ENCODE measurements at regions not wholly inside any gene's neighbourhood (a gene's known extent, or its start where the extent isn't known, plus 50 kb on each side); places are given as distances from the start of the nearest gene placed in this dataset.

DNA sequence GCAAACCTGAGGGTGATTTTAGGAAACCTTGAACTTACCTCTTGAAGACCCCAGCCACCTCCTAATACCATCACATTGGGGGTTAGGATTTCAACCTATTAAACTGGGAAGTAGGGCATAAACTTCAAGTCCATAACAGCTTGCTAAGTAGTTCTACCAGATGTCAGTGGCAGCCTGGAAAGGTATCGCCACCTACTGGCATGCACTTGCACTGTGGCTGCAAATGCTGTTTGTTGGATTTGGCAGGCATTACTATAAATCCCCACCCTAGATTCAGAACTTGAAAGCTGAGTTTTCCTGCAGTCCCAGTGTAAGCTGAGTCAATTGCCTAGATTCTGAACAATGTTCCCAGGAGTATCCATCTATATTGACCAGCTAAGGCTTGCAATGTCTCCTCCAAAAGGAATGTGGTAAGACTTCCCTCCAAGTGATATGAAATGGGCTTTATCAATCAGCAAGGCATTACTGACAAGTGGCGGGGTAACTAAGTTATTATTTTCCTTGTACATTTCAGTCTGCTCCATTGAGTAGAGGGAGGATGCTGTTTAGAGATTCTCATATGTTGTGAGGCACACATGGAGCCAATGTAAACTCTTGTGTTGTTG, 474.5 kb downstream of the PTPRC start (continued):
- TF ChIP-seq, protein P1, sequence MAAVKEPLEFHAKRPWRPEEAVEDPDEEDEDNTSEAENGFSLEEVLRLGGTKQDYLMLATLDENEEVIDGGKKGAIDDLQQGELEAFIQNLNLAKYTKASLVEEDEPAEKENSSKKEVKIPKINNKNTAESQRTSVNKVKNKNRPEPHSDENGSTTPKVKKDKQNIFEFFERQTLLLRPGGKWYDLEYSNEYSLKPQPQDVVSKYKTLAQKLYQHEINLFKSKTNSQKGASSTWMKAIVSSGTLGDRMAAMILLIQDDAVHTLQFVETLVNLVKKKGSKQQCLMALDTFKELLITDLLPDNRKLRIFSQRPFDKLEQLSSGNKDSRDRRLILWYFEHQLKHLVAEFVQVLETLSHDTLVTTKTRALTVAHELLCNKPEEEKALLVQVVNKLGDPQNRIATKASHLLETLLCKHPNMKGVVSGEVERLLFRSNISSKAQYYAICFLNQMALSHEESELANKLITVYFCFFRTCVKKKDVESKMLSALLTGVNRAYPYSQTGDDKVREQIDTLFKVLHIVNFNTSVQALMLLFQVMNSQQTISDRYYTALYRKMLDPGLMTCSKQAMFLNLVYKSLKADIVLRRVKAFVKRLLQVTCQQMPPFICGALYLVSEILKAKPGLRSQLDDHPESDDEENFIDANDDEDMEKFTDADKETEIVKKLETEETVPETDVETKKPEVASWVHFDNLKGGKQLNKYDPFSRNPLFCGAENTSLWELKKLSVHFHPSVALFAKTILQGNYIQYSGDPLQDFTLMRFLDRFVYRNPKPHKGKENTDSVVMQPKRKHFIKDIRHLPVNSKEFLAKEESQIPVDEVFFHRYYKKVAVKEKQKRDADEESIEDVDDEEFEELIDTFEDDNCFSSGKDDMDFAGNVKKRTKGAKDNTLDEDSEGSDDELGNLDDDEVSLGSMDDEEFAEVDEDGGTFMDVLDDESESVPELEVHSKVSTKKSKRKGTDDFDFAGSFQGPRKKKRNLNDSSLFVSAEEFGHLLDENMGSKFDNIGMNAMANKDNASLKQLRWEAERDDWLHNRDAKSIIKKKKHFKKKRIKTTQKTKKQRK (IDR thresholded peaks at IDR 0.05; ENCODE audit: low read depth, low read length) = no peak
- TF ChIP-seq SMC3 (IDR thresholded peaks at IDR 0.05; ENCODE audit: borderline replicate concordance, low read length) (peak; percentile 78), MEF2B (IDR thresholded peaks at IDR 0.05; ENCODE audit: partially characterized antibody, poor library complexity, severe bottlenecking) (no peak), SUZ12 (IDR thresholded peaks at IDR 0.05; ENCODE audit: unreplicated experiment) (no peak), TAF1 (IDR thresholded peaks at IDR 0.05; ENCODE audit: borderline replicate concordance, low read depth, low read length) (0 out of 2 replicates have a peak, but pooled peaks have one; percentile 4), POLR2AphosphoS2 (IDR thresholded peaks at IDR 0.05; ENCODE audit: low read depth, low read length) (no peak), RAD21 (IDR thresholded peaks at IDR 0.05; ENCODE audit: insufficient read depth, low read depth, low read length) (peak; percentile 91)

DNA sequence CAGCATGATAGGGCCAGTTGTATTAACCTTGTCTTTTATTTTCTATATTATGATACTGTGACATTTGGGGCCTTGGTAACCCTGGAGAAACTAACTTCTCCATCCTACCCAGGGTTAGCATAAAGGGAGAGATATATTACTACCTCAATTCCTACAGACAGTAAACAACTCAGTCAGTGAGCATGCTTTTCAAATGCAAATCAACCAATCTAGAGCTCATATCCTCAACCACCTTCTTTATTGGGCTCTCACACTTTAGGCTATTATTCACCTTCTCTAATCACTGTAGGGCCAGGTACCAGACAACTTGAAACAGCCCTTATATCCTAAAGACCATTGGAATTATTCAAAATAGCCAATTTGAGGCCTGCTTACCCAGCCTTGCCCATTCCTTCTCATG, 477.6 kb downstream of the PTPRC start:
- ChIA-PET CTCF (no interaction called here), SMC1A (ENCODE audit: uncharacterized antibody, unreplicated experiment) (interaction anchor here (1.0 to 1.1 kb wide), 2 partner anchors 20 to 46 kb away, joined by 3 read pairs; no protein-coding TSS in a partner anchor), POLR2A (no interaction called here), RAD21 (ENCODE audit: unreplicated experiment) (no interaction called here)
- Histone ChIP-seq H3K9ac (ENCODE audit: control insufficient read depth, insufficient read depth, low read length) (no peak overlapping the region), H3K4me3 (no peak overlapping the region), H3K4me1 (ENCODE audit: control insufficient read depth, insufficient read depth, low read length) (no peaks in the 10 kb centered on the region), H4K20me1 (ENCODE audit: control insufficient read depth, insufficient read depth) (no peaks in the 10 kb centered on the region), H3K27me3 (replicated peaks in 1 of 2; ENCODE audit: control insufficient read depth in 2 of 2, insufficient read depth in 2 of 2, low read length in 1 of 2) (no peaks in the 10 kb centered on the region), H3K4me2 (ENCODE audit: control insufficient read depth, insufficient read depth) (no peak overlapping the region), H3K9me3 (replicated peaks; ENCODE audit: control insufficient read depth, insufficient read depth, low read length) (no peaks in the 10 kb centered on the region), H3K27ac (ENCODE audit: control insufficient read depth, insufficient read depth) (no peak overlapping the region), H3K36me3 (ENCODE audit: control insufficient read depth in 2 of 2, insufficient read depth in 2 of 2, low read length in 1 of 2) (no peaks in the 10 kb centered on the region), H3K79me2 (ENCODE audit: control insufficient read depth, insufficient read depth, low read length) (no peaks in the 10 kb centered on the region), H2AFZ (ENCODE audit: control insufficient read depth, low read depth, low read length) (no peak overlapping the region)
- in situ Hi-C loops (cut with MboI) = no loop called here
- ATAC-seq = no peak
- BruUV-seq (replicated peaks) = no TSS peak
- TF ChIP-seq TBL1XR1 (IDR thresholded peaks at IDR 0.05; ENCODE audit: low read depth, low read length) (no peak), MYB (IDR thresholded peaks at IDR 0.05; ENCODE audit: borderline replicate concordance, low read depth, low read length) (no peak), LARP7 (IDR thresholded peaks at IDR 0.05) (no peak), HDAC2 (IDR thresholded peaks at IDR 0.05) (no peak), NRF1 (conservative IDR thresholded peaks at IDR 0.05; ENCODE audit: low read depth, low read length) (no peak)
- TF ChIP-seq, protein P2, sequence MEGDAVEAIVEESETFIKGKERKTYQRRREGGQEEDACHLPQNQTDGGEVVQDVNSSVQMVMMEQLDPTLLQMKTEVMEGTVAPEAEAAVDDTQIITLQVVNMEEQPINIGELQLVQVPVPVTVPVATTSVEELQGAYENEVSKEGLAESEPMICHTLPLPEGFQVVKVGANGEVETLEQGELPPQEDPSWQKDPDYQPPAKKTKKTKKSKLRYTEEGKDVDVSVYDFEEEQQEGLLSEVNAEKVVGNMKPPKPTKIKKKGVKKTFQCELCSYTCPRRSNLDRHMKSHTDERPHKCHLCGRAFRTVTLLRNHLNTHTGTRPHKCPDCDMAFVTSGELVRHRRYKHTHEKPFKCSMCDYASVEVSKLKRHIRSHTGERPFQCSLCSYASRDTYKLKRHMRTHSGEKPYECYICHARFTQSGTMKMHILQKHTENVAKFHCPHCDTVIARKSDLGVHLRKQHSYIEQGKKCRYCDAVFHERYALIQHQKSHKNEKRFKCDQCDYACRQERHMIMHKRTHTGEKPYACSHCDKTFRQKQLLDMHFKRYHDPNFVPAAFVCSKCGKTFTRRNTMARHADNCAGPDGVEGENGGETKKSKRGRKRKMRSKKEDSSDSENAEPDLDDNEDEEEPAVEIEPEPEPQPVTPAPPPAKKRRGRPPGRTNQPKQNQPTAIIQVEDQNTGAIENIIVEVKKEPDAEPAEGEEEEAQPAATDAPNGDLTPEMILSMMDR (IDR thresholded peaks at IDR 0.05 in 2 of 3, conservative IDR thresholded peaks at IDR 0.05 in 1 of 3; ENCODE audit: control insufficient read depth in 2 of 3, extremely low read depth in 1 of 3, insufficient read depth in 1 of 3, low read depth in 3 of 3, low read length in 3 of 3) = no peak
- intact Hi-C loops (cut with micrococcal nuclease; ENCODE audit: unreplicated experiment) = loop anchor here (10.0 kb wide), 1 partner anchor 348 kb away; no protein-coding TSS in a partner anchor
- DNase-seq (ENCODE audit: low read depth, low spot score) = no peak
- FAIRE-seq = no peak
